ENCODE measurements at regions not wholly inside any gene's neighbourhood (a gene's known extent, or its start where the extent isn't known, plus 50 kb on each side); places are given as distances from the start of the nearest gene placed in this dataset.
A peak's percentile ranks its signal among the peaks of the same experiment; 100 is the strongest.

DNA sequence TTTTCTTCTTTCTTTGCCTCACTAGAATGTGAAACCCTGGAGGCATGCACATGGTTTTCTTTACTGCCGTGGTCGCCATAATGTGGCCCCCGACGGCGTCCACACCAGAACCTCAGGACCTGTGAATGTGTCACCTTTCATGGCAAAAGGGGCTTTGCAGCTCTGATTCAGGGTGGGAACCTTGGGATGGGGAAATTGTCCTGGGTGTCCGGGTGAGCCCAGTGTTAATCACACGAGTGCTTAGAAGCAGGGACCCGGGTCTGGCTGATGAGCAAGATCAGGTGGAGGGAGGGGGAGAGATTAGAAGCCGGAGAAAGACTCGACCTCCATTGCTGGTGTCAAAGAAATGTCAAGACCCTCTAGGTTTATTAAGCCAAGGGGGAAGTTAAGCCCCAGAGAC, 74.7 kb upstream of the SHISAL1 start:
- DNase-seq (ENCODE audit: low spot score) = no peak

DNA sequence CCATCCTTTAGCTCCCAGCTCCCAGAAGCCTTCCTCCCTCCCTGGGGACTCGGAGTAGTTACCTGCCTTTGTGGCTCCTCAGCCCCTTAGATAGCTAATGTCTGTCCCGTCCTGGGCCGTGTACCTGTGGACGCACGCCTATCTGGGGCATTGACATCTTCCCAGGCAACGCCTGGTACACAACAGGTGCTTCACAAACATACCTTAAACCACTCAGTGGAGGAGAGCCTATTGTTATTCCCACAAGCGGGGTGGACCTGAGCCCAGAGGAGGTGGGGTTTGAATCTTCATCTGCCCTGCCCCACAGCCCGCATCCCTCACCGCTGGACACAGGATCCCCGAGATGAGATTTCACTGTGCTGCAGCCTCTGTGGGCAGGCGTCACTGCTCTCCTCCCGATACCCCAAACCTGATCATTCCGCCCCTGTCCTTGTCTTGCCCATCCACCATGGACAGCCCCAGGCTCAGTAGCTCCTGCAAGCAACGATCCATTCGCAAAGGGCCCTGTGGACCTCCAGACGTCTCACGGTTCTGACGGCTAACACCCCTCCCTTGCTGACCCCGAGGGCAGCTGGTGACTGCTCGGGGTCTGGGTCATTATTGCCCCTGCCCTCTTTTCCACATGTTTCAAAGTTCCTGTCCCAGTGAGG, 73.8 kb upstream of the SHISAL1 start:
- no peak for DNase-seq (ENCODE audit: low spot score)

DNA sequence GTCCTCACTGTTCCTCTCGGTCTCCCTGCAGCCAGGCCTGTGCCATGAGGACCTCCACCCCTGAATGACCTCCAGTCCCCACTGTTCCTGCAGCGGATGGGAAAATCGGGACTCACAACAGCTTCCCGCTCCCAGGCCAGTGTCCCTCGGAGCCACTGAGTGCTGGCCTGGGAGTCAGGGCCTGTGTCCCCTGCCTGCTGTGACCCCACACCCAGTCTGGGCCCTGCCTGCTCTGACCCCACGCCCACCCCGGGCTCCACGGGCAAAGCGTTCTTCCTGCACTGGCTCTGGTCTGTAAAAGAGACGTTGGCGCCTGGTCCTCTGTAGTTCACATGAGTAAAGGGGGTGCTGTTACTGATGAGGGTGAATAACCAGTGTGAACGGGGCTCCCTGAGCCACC, 73.0 kb upstream of the SHISAL1 start:
- DNase-seq (ENCODE audit: low spot score) = no peak

DNA sequence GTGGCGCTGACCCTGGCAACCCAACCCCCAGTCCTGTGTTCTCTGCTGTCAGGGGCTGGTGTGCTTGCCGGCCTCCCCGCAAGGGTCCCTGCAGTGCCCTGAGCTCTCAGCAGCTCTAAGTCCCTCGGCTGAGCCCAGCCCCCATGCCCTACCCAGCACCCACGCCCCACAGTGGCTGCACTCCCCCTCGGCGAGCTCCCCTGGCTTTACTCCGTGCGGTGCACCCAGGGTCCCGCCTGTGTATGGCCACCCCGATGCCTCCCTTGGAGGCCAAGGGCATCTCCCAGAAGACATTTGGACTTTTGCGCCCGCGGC, 72.5 kb upstream of the SHISAL1 start:
- DNase-seq (ENCODE audit: low spot score) = no peak

DNA sequence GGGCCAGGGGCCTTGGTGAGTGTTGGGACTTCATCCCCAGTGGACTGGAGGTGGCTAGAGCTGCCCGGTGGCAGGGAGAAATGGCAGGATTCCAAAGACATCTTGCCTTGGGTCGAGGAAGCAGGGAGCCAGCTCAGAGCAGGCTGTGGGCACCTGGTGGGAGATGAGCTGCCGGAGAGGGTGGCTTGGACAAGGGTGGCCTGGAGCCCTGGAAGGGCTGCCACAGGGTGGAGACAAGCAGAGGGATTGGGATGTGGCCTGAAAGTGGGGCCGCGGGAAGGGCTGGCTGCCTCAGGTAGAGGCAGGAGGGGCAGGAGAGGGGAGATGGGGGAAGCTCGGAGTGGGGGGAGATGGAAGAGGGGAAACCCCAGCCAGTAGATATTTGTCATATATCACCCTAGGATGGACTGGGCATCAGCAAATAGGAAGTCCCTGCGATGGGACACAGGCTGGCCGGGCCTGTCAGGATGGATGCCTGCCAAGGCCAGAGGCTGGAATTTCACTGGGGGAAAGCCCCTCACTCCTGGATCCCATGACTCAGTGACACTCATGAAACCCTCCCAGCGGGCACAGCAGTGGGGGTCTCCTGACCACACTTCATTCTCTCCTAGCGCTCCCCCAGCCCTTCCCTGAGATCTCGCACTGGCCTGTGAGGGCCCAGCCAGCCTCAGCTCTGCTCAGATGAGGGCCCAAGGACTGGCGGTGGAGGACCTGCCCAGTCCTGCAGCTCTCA, 72.0 kb upstream of the SHISAL1 start:
- DNase-seq (ENCODE audit: low spot score) = no peak

DNA sequence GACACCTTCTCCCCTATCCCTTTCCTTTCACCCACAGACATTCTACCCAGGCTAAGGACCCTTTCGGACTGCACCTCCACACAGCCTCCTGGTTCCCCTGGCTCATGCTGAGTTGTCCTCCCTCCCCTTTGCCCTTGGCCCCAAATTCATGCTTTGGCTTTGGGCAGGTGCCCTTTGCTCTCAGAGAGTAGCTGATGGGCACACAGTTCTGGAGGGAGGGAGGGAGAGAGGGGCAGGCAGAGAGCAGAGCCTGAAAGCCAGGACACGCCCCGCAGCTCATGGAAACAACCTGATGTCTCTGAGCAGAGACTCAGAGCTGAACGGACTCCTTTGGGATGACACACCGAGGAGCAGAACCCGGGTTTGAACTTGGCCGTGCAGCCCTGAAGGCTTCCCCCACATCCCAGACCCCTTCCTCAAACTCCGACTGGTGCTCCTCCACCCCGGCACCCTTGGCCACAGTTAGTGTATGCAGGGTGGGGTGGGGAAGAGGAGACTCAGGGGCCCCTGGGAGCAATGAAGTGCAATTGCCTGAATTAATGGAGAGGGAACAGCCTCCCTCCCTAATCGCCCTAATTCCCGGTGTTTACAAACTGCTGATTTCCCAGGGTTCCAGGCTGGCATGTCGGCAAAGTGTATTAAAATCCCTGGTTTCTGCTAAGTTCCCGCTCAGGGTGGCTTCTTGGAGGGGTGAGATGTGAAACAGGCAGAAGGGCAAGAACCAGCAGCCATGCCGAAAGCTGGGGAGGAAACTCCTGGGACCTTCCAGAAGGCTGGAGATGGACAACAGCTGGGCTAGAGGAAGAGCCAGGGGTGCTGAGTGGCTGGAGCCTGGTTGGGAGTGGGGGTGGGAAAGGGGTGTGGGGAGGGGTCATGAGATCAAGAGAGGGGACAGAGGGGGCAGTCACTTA, 71.2 kb upstream of the SHISAL1 start:
- no peak for DNase-seq (ENCODE audit: low spot score)

DNA sequence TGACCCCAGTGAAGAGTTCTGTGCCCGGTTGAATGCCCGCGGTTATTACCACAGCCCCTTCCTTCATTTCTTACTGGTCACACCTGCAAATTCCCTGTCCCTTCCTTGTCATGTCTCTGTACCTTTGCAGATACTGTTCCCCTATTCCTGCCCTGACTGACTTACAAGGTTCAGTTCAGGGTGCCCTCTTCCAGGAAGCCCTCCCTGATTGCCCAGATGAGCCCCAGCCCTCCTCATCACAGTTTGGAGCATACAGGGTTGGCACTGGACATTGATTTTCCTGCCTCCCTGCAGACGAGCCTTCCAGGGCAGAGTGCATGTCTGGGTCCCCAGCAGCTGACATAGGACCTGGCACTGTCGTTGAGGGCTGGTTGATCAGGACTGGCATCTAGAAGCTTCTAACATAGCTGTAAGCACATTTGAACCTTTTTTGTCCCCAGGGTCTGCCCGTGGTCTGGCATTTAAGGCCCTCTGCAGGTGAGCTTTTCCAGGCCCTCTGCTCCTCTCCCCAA, 70.4 kb upstream of the SHISAL1 start:
- DNase-seq (ENCODE audit: low spot score) = no peak

DNA sequence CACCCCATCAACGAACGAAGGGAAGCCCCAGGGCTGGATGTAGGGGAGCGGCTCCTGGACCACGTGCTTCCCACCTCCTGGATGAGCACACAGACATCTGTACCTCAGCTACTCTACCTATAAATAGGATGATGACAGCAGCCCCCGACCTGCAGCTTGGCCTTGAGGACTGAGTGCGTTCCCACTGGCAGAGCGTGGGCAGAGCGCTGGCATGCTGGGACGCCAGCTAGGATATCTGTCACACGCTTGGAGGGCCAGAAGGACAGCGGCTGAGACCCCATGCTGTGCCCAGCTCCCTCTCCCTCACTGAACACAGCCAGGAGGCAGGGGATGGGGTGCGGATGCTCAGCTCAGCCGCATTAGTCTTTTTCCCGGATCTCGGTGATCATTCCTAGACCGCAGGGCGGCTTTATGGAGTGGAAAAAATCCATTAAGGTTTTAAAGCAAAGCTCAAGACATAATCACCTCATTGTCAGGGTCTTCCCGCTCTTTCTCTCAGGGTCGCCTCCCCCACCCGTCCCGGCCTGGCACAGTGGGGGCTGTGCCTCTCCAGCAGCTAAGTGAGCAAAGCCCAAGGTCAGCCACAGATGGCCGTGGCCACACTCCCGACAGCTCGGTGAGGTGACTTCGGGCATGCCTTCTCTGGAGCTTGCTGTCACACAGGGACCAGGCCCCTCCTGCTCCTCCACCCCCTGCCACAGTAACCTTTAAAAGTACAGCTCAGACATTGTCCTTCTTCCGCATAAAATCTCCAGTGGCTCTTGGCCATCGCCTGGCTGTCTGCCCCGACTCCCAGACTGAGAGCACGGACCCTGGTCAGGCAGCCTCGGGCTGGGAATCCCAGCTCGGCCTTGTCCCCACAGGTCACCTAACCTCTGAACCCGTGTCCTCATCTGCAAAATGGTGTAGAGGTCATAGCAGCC, 69.6 kb upstream of the SHISAL1 start:
- DNase-seq (ENCODE audit: low spot score) = no peak

DNA sequence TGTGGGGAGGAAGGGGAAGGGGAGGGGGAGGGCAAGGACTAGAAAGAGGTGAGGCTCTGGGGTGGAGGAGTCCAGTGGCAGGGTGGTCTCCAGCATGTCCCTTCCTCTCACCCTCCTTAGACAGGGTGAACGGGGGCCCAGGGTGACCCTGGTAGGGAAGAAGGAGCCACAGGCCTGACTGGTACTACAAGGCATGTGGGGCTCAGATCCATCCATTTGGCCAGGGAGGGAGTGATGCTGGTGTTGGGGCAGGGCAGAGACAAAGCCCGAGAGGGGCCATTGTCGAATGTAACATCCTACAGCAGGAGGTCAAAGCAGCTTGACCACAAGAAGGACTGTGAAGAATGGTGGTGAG, 69.0 kb upstream of the SHISAL1 start:
- no peak for DNase-seq (ENCODE audit: low spot score)

DNA sequence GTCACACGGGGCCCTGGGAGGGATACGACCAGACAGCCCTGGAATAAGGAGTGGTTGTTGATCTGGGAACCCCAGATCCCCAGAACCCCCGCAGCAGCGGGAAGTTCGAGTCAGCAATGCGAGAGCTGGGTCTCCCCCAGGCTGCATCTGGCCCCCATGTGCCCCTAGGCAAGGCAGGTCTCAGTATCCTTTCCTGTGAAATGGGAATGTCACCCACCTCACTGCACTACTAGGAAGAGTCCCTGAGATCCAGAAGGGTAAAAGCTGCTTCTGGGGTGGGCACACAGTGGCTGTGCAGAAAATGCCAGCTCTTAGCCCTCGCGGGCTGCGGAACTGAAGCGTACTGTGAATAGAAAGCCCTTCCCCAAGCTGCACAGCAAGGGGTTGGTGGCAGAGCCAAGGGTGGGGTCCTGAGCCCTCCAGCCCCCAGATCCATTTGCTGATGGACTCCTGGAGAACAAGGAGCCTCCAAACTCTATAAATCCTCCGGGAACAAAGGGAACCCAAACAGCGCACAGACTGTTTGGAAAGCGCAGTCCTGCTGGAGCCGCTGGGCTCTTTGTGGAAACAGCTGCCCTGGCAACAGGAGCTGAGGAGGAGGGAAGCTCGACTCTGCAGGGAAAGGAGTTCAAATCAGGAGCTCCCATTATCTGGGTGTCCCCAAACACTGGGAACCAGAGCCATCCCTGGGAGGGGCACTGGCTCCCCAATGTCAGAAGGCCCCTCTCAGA, 68.2 kb upstream of the SHISAL1 start:
- DNase-seq (ENCODE audit: low spot score) = no peak

DNA sequence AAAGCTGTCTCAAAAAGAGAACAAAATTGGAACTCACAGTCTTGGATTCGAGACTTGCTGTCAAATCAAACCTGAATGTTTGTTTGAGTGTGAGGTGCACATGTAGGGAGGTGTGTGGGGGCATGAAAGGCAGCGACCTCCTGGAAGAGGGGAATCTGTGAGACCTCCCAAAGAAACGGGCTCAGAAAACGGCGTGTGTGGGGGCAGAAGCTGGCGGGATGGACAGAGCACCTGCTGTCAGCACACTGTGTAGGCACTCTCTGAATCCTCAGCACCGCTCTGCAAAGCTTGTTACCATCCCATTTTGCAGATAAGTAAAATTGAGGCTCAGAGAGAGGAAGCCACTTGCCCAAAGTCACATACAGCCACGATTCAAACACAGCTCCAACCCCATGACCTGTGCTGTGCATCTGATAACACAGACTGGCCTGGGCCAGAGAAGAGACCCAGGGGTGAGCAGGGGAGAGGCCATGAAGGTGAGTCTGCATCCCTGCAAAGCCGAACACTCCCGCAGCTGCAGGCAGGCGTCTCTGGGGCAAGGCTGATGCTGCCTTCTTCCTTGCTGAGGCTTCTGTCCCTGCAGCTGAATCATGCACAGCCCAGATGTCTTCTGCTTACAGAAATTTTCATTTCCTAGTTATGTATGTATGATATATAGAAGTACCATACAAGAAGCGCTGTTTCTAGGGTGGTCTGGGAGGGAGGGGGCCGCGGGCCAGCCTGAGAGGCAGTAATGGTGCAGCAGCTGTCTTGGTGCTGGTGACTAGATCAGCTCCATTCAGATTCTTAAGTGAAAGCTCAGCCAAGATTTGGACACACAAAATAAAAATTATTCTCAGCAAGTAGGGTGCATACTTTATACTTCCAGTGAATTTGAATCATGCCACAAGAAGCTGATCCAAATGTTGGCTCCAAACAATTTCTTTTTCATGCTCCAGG, 67.3 kb upstream of the SHISAL1 start:
- no peak for DNase-seq (ENCODE audit: low spot score)

DNA sequence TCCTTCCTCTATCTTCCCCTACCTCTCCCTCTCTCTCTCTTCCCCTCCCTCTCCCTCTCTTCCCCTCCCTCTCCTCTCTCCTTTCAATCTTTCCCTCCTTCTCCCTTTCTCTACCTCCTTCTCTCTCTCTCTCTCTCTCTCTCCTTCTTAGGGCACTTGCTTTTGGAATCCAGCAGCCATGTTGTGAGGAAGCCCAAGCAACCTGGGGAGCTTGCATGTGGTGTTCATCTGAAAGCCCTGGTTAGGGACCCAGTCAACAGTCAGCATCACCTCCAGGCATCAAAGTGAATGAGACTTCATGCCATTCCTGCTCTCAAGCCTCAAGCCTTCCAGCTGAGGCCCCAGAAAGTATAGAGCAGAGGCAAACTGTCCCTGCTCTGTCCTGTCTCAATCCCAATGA, 65.6 kb upstream of the SHISAL1 start:
- no peak for DNase-seq (ENCODE audit: low spot score)

DNA sequence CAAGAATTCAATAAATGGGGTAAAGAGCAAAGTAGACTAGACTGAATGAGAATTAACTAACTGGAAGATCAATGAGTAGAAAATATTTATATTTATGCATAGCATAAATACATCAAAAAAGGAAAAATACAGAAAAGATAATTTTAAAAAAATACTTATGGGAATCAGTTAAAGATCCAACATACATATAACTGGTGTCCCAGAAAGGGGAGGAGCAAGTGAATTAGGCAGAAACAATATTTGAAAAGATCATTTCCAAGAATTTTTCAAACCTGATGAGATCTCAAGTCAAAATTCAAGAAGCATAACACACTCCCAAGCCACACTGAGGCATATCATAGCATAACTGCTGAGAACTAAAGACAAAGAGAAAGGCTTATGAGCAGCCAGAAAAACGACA, 62.7 kb upstream of the SHISAL1 start:
- no peak for DNase-seq (ENCODE audit: low spot score)

DNA sequence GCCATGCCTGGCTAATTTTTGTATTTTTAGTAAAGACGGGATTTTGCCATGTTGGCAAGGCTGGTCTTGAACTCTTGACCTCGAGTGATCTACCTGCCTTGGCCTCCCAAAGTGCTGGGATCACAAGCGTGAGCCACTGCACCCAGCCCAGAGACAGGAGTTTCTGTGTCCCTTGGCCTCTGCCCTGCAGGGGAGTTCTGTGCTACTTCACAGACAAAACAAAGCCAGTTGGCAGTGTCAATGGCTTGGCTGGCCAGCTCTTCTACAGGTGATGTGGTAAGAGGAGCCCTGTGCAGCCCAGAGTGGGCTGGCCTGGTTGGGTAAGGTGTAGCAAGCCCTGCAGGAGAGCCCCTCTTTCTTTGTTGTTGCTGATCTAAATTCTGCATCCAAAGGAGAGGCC, 60.5 kb upstream of the SHISAL1 start:
- no peak for DNase-seq (ENCODE audit: low spot score)

DNA sequence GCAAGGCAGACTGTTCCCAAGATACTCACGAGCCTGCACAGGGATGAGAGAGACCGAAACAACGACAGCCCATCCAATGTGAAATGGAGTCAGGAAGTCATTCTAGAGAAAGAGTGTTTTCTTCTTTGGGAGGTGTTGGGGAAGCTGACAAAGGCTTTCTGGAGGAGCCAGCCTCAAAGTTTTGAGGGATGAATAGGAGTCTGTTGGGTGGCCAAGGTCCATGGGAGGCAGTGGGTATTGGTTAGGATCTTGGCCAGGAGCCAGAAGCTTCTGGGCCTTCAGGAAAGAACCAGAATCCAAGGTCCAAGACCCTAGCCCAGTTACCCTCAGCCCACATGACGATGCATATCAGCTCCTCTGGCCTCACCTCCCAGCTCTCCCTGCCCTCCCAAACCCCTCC, 59.9 kb upstream of the SHISAL1 start:
- no peak for DNase-seq (ENCODE audit: low spot score)

DNA sequence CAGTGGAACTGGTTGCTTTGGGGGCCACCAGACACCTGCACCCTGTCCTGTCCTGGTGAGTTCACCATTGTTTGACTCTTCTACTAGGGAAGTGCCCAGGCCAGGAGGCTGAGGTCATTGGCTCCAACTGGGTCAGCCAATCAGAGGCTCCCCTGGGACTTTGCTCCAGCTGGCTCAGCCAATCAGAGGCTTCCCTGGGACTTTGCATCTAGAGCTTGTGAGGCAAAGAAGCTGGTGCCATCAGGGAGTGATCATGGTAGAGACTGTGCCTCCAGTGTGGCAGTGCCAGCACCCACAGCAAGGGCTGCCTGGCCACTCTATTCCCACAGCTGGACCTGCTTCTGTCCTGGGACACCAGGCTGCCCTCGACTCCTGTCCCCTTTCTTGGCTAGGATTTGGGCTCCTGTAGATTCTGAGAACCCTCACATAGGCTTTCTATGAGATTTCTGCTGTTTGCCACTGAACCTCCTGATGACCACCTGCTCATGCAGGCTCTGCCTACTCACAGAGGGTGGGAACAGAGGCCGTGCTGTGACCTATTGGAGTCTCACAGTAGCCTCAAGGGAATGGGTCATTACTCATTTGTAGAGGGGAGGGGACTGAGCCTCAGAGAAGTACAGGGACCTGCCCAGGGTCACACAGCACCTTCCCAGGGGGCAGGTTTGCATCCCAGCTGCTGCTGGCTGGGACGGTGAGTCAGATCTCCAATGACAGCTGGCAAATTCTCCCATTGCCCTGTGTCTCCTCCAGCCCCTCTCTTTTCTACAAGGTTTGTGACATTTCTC, 59.2 kb upstream of the SHISAL1 start:
- DNase-seq (ENCODE audit: low spot score) = no peak

DNA sequence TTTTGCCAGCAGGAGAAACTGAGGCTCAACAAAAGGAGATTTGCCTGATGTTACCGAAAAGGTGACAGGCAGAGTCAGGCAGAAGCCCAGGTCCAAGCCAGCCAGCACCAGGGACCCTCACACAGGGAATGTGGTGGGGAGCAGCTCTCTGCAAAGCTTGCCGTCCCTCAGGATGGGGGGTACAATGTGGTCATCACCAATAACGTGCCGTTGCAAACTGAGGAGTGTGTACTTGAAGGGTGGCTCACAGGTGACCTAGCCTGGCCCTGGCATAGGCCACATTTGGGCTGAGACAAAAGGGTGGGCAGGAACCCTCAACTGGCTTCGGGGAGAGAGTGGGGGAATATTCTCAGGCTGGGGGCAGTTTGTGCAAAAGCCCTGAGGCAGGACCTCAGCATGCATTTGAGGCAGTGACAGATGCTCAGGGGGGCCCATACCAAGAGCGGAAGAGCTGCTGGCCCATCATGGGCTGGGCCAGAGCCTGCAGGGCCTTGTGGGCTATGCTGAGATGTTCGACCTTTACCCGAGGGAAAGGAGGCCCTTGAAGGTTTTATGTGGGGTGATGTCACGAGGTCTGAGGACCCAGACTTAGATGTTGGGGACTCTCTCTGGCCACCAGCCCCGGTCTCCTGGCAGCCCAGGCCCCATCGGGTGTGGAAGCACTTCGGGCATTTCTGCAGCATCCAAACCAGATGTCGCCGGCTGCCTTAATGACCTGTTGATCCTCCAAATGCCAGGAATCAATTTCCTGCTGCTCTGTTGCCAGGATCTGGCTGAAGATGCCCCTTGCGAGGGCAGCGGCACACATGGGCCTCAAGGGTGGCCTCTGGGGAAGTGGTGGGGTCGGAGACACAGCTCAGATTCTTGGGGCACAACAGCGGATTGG, 57.4 kb upstream of the SHISAL1 start:
- DNase-seq (ENCODE audit: low spot score) = no peak

DNA sequence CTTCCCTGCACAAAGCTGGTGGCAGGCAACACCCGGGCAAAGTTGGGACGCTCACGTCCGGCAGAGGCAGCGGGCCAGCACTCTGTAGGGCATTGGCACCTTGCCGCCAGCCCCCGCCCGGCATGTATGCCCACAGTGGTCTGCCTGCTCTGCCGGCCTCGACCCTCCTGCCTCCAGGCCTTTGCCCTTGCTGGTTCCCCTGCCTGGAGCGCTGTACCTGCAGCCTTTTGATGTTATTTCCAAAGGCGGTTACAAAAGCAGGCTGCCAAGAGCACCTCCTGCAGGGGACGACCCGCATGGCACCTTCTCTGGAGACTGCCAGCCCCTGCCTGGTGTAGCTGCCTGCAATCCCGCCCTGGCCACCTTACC, 56.5 kb upstream of the SHISAL1 start:
- peak; percentile 24 for DNase-seq (ENCODE audit: low spot score)
